Thymus (tissue), 11 donors: ENCODE measurements at regions not wholly inside any gene's neighbourhood (a gene's known extent, or its start where the extent isn't known, plus 50 kb on each side); places are given as distances from the start of the nearest gene placed in this dataset.
"Not testable (repeated sequence)": the region's sequence is repeated elsewhere in the genome, so short reads cannot be mapped to it uniquely, and the experiment has no call there.

ENCODE experiments used
- DNase-seq, 9 donors: peaks; one replicate each; pipeline ENCODE4 v3.0.0-alpha.2; 2013; ENCODE audit warnings: low spot score in 9 of 9, low read depth in 6 of 9, missing footprints in 1 of 9
- H3K27ac ChIP-seq, 2 donors: one replicate each; pipeline ENCODE4 v1.5.1; 2013; ENCODE audit warnings: control low read depth in 1 of 2, low read depth in 1 of 2, low read length in 1 of 2, mild to moderate bottlenecking in 1 of 2, moderate library complexity in 1 of 2
- H3K27me3 ChIP-seq, 2 donors: one replicate each; pipeline ENCODE4 v1.5.1; 2013; ENCODE audit warnings: low read length in 1 of 2; ENCODE audit not compliant: control insufficient read depth in 2 of 2, insufficient read depth in 1 of 2
- H3K36me3 ChIP-seq, 2 donors: one replicate each; pipeline ENCODE4 v1.5.1; 2013; ENCODE audit warnings: low read length in 1 of 2, mild to moderate bottlenecking in 1 of 2, moderate library complexity in 1 of 2; ENCODE audit not compliant: control insufficient read depth in 2 of 2, insufficient read depth in 2 of 2
- H3K4me1 ChIP-seq, 2 donors: one replicate each; pipeline ENCODE4 v1.5.1; 2013; ENCODE audit warnings: low read length in 2 of 2; ENCODE audit not compliant: control insufficient read depth in 2 of 2, insufficient read depth in 2 of 2
- H3K4me3 ChIP-seq, 2 donors: one replicate each; pipeline ENCODE4 v1.5.1; 2013; ENCODE audit warnings: low read length in 2 of 2, control low read depth in 1 of 2, mild to moderate bottlenecking in 1 of 2
- H3K9me3 ChIP-seq, 2 donors: one replicate each; pipeline ENCODE4 v1.5.1; 2013; ENCODE audit warnings: low read length in 1 of 2, mild to moderate bottlenecking in 1 of 2; ENCODE audit not compliant: control insufficient read depth in 2 of 2, insufficient read depth in 1 of 2
- WGBS: extraction: QIAGEN DNeasy Blood & Tissue Kit; methylation state at CpG from one replicate; pipeline ENCODE4 v1.1.7; 2013; 5-methylcytosine and 5-hydroxymethylcytosine counted together
- donor health status: healthy.

DNA sequence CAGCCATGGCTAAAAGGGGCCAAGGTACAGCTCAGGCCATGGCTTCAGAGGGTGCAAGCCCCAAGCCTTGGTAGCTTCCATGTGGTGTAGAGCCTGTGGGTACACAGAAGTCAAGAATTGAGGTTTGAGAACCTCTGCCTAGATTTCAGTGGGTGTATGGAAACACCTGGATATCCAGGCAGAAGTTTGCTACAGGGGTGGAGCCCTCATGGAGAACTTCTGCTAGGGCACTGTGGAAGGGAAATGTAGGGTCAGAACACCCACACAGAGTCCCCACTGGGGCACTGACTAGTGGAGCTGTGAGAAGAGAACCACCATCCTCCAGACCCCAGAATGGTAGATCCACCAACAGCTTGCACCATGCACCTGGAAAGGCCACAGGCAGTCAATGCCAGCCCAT lies 177.4 kb upstream of the HTR1E start:
- H3K4me3 ChIP-seq = not testable (repeated sequence)

GRCh38 chr6:86756640-86757229 lies 180.6 kb upstream of the HTR1E start:
- Histone ChIP-seq H3K4me1 (no peaks in the 10 kb centered on the region), H3K27me3 (no peaks in the 10 kb centered on the region), H3K4me3 (no peak overlapping the region), H3K36me3 (no peaks in the 10 kb centered on the region), H3K27ac (no peak overlapping the region), H3K9me3 (peaks cover 0 to 9% of the 10 kb centered on the region in 2 donors)
- 58% methylated on average over 1 of the region's 1 CpG for WGBS
- no peak for DNase-seq

More for the DNA sequence above, 177.4 kb upstream of the HTR1E start:
- not testable (repeated sequence) for H3K4me1 ChIP-seq, H3K9me3 ChIP-seq, DNase-seq, H3K36me3 ChIP-seq, H3K27me3 ChIP-seq, H3K27ac ChIP-seq

DNA sequence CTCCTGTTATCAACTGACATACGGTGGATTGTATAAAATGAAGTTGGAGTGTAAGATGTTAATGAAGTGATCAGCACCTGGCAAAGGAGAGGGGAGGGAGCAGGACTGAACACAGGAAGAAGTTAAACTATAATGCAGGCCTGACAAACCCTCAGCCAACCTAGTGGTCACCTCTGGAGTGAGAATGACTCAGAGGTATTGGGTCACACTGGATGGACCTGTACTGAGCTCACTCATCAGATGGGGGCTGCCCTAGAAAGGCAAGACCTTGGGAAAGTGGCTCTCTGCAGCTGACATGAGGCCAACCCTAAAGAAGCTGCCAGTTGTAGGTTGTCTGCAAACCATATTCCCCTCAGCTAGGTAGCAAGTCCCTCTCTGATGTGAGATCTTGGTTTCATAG lies 193.3 kb upstream of the HTR1E start:
- H3K4me1 ChIP-seq = no peaks in the 10 kb centered on the region
- 64% methylated on average over 1 of the region's 1 CpG for WGBS
- H3K27ac ChIP-seq = no peak overlapping the region
- no peaks in the 10 kb centered on the region for H3K36me3 ChIP-seq
- no peak overlapping the region for H3K4me3 ChIP-seq
- no peak for DNase-seq
- H3K27me3 ChIP-seq = no peaks in the 10 kb centered on the region
- peaks cover 0 to 5% of the 10 kb centered on the region in 2 donors for H3K9me3 ChIP-seq

DNA sequence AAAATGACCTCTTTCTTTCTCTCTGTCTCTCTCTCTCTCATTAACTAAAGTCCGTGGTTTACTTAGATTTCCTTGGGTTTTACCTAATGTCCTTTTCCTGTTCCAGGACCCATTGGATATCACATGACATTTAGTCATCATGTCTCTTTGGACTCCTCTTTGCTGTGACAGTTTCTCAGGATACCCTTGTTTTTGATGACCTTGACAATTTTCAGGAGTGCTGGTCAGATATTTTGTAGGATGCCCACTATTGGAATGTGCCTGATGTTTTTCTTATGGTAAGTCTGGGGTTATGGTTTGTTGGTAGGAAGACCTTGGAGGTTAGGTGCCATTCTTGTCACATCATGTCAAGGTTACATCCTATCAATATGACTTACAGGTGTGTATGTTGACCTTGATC lies 199.2 kb upstream of the HTR1E start:
- 98% methylated on average over 1 of the region's 1 CpG for WGBS
- no peaks in the 10 kb centered on the region for H3K27me3 ChIP-seq
- no peaks in the 10 kb centered on the region for H3K4me1 ChIP-seq
- no peak overlapping the region for H3K27ac ChIP-seq
- no peaks in the 10 kb centered on the region for H3K36me3 ChIP-seq
- DNase-seq = no peak
- peaks cover 0 to 5% of the 10 kb centered on the region in 2 donors for H3K9me3 ChIP-seq
- no peak overlapping the region for H3K4me3 ChIP-seq

GRCh38 chr6:86731631-86732030 lies 205.7 kb upstream of the HTR1E start:
- H3K36me3 ChIP-seq, DNase-seq, H3K4me3 ChIP-seq, H3K27me3 ChIP-seq, H3K4me1 ChIP-seq, H3K27ac ChIP-seq: not testable (repeated sequence)
- WGBS = 89% methylated on average over 8 of the region's 8 CpGs
- H3K9me3 ChIP-seq = peaks cover 0 to 15% of the 10 kb centered on the region in 2 donors

DNA sequence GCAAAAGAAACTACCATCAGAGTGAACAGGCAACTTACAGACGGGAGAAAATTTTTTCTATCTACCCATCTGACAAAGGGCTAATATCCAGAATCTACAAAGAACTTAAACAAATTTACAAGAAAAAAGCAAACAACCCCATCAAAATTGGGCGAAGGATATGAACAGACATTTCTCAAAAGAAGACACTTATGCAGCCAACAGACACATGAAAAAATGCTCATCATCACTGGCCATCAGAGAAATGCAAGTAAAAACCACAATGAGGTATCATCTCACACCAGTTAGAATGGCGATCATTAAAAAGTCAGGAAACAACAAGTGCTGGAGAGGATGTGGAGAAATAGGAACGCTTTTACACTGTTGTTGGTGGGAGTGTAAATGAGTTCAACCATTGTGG lies 206.6 kb upstream of the HTR1E start:
- H3K27ac ChIP-seq = not testable (repeated sequence)

GRCh38 chr6:86730216-86730615 lies 207.1 kb upstream of the HTR1E start:
- Histone ChIP-seq H3K4me1 (no peaks in the 10 kb centered on the region), H3K27me3 (no peaks in the 10 kb centered on the region), H3K9me3 (peaks cover 0 to 15% of the 10 kb centered on the region in 2 donors), H3K36me3 (no peaks in the 10 kb centered on the region), H3K27ac (no peak overlapping the region), H3K4me3 (no peak overlapping the region)
- DNase-seq = no peak
- WGBS = 47% methylated on average over 1 of the region's 1 CpG

More for the DNA sequence above, 206.6 kb upstream of the HTR1E start:
- WGBS = 96% methylated on average over 4 of the region's 4 CpGs
- not testable (repeated sequence) for H3K27me3 ChIP-seq, H3K4me3 ChIP-seq, H3K36me3 ChIP-seq, H3K4me1 ChIP-seq, DNase-seq
- H3K9me3 ChIP-seq = peaks cover 0 to 15% of the 10 kb centered on the region in 2 donors

- H3K9me3 ChIP-seq = peaks cover 0 to 15% of the 10 kb centered on the region in 2 donors
- H3K27me3 ChIP-seq = no peaks in the 10 kb centered on the region
- 89% methylated on average over 2 of the region's 2 CpGs for WGBS
- H3K27ac ChIP-seq = no peak overlapping the region
- no peaks in the 10 kb centered on the region for H3K4me1 ChIP-seq
- no peaks in the 10 kb centered on the region for H3K36me3 ChIP-seq
- no peak overlapping the region for H3K4me3 ChIP-seq
- no peak for DNase-seq
Observed at GRCh38 chr6:86728976-86729375, 208.4 kb upstream of the HTR1E start.

DNA sequence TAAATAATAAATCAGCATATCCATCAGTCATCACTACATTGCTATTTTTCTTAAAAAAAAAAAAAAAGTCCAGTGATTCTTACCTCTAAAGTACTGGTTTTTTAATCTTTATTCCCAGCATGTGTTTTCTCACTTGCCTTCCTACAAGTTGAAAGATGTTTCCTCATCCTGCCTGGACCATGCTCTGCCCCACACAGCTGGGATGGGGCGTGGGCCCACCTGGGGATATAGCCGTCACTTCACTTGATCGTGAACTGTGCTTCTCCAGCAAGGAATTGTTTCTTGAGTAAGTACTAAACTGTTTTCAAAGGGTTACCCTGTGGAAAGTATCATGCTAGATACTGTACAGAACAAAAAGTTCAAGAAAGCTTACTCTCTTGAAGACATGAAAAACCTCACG lies 212.6 kb upstream of the HTR1E start:
- no peak for DNase-seq
- no peak overlapping the region for H3K27ac ChIP-seq
- WGBS = 88% methylated on average over 4 of the region's 4 CpGs
- H3K27me3 ChIP-seq = no peaks in the 10 kb centered on the region
- no peaks in the 10 kb centered on the region for H3K4me1 ChIP-seq
- H3K4me3 ChIP-seq = no peak overlapping the region
- H3K36me3 ChIP-seq = no peaks in the 10 kb centered on the region
- peaks cover 0 to 3% of the 10 kb centered on the region in 2 donors for H3K9me3 ChIP-seq

GRCh38 chr6:86723729-86724128 lies 213.6 kb upstream of the HTR1E start:
- H3K27ac ChIP-seq = no peak overlapping the region
- WGBS = 89% methylated on average over 4 of the region's 4 CpGs
- H3K4me1 ChIP-seq = no peaks in the 10 kb centered on the region
- no peaks in the 10 kb centered on the region for H3K36me3 ChIP-seq
- no peak for DNase-seq
- H3K9me3 ChIP-seq = peaks cover 0 to 2% of the 10 kb centered on the region in 2 donors
- H3K4me3 ChIP-seq = no peak overlapping the region
- no peaks in the 10 kb centered on the region for H3K27me3 ChIP-seq
